Stimulated activated naive B cell treated with anti-CD40 and anti-IgM and Interleukin-4, amounts not matched to agents 10 μg/mL and 1 μg/mL and 100 μg/mL, for 72 hours (primary cell): ENCODE measurements at regions not wholly inside any gene's neighbourhood (a gene's known extent, or its start where the extent isn't known, plus 50 kb on each side); places are given as distances from the start of the nearest gene placed in this dataset.
"Not testable (repeated sequence)": the region's sequence is repeated elsewhere in the genome, so short reads cannot be mapped to it uniquely, and the experiment has no call there.

Source experiments
- ATAC-seq, 2 donors: fragments of 150-1000 bp; cut with Tn5 transposase; replicated peaks; 2 replicates each; pipeline ENCODE4 v1.10.0; 2021; ENCODE audit warnings: moderate library complexity in 1 of 2
- DNase-seq: peaks from one replicate; pipeline ENCODE4 v3.0.0; 2021
- H3K27ac Mint-ChIP-seq: one replicate; pipeline ENCODE4 v1.8.0; 2022; ENCODE audit warnings: mild to moderate bottlenecking, mixed read lengths
- H3K27me3 Mint-ChIP-seq, 2 donors: one replicate each; pipeline ENCODE4 v1.8.0; 2022; ENCODE audit warnings: mixed read lengths in 2 of 2
- H3K36me3 Mint-ChIP-seq, 2 donors: one replicate each; pipeline ENCODE4 v1.8.0; 2022; ENCODE audit warnings: mixed read lengths in 2 of 2, mild to moderate bottlenecking in 1 of 2
- H3K4me1 Mint-ChIP-seq, 2 donors: one replicate each; pipeline ENCODE4 v1.8.0; 2022; ENCODE audit warnings: mixed read lengths in 2 of 2, mild to moderate bottlenecking in 1 of 2
- H3K4me3 Mint-ChIP-seq, 2 donors: one replicate each; pipeline ENCODE4 v1.8.0; 2022; ENCODE audit warnings: mild to moderate bottlenecking in 2 of 2, mixed read lengths in 2 of 2, moderate library complexity in 1 of 2
- H3K9me3 Mint-ChIP-seq, 2 donors: one replicate each; pipeline ENCODE4 v1.8.0; 2022; ENCODE audit warnings: mixed read lengths in 2 of 2, mild to moderate bottlenecking in 1 of 2

GRCh38 chr7:125197731-125198393 is 268.2 kb upstream of the POT1 start:
- ATAC-seq, result no peak
- no peak overlapping the region for H3K4me3 Mint-ChIP-seq
- H3K36me3 Mint-ChIP-seq, result no peaks in the 10 kb centered on the region
- no peak for DNase-seq
- no peak overlapping the region for H3K27ac Mint-ChIP-seq
- H3K9me3 Mint-ChIP-seq, result peaks cover 0 to 2% of the 10 kb centered on the region in 2 donors
- no peaks in the 10 kb centered on the region for H3K4me1 Mint-ChIP-seq
- H3K27me3 Mint-ChIP-seq, result no peaks in the 10 kb centered on the region

GRCh38 chr7:125195156-125195555 is 265.5 kb upstream of the POT1 start:
- no peak overlapping the region for H3K4me3 Mint-ChIP-seq
- no peaks in the 10 kb centered on the region for H3K4me1 Mint-ChIP-seq
- H3K9me3 Mint-ChIP-seq, result peaks cover 0 to 5% of the 10 kb centered on the region in 2 donors
- DNase-seq (no peak), ATAC-seq (no peak)
- H3K27me3 Mint-ChIP-seq, result no peaks in the 10 kb centered on the region
- no peaks in the 10 kb centered on the region for H3K36me3 Mint-ChIP-seq
- no peak overlapping the region for H3K27ac Mint-ChIP-seq

- no peak overlapping the region for H3K27ac Mint-ChIP-seq
- H3K9me3 Mint-ChIP-seq, result peaks cover 0 to 5% of the 10 kb centered on the region in 2 donors
- no peak for ATAC-seq
- DNase-seq, result no peak
- H3K4me1 Mint-ChIP-seq, result no peaks in the 10 kb centered on the region
- no peaks in the 10 kb centered on the region for H3K36me3 Mint-ChIP-seq
- no peak overlapping the region for H3K4me3 Mint-ChIP-seq
- H3K27me3 Mint-ChIP-seq, result no peaks in the 10 kb centered on the region
Observed at GRCh38 chr7:125193263-125193662, 263.6 kb upstream of the POT1 start.

DNA sequence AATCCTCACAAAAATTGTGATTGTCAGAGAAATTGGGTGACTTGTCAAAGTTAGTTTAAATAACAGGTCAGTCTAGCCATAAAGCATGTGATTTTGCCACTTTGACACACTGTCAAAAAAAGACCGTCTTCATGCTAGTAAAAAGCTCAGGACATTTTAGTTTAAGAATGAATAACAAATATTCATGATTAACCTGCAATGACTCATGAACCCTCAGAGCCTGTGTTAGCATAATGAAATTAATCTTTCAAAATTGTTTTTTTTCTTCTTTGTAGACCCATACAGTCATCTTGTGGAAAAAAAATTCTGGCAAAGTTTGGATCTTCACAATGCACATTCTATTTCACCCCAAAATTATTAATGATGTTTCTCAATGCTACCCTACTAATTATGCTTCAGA is 255.2 kb upstream of the POT1 start:
- ATAC-seq (no peak), DNase-seq (no peak)
- no peaks in the 10 kb centered on the region for H3K4me1 Mint-ChIP-seq
- no peaks in the 10 kb centered on the region for H3K36me3 Mint-ChIP-seq
- H3K9me3 Mint-ChIP-seq, result no peaks in the 10 kb centered on the region
- no peak overlapping the region for H3K27ac Mint-ChIP-seq
- no peak overlapping the region for H3K4me3 Mint-ChIP-seq
- no peaks in the 10 kb centered on the region for H3K27me3 Mint-ChIP-seq

DNA sequence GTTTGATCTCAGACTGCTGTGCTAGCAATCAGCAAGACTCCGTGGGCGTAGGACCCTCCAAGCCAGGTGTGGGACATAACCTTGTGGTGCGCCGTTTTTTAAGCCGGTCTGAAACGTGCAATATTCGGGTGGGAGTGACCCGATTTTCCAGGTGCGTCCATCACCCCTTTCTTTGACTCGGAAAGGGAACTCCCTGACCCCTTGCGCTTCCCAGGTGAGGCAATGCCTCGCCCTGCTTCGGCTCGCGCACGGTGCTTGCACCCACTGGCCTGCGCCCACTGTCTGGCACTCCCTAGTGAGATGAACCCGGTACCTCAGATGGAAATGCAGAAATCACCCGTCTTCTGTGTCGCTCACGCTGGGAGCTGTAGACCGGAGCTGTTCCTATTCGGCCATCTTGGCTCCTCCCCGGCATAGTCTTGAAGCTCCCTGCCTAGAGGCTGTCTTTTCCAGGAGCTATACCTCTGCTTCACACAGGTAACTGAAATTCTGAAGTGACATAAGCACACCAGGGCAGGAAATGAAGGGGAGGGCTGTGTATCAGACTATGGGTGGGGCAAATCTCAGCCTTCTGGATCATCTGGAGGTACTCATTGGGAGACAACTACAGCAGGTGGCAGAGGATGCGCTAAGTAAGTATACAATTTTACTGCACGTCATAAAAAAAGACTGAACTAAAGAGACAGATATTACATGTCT is 252.1 kb upstream of the POT1 start:
- not testable (repeated sequence) for H3K4me3 Mint-ChIP-seq, DNase-seq, ATAC-seq, H3K4me1 Mint-ChIP-seq, H3K27ac Mint-ChIP-seq, H3K36me3 Mint-ChIP-seq, H3K27me3 Mint-ChIP-seq, H3K9me3 Mint-ChIP-seq

DNA sequence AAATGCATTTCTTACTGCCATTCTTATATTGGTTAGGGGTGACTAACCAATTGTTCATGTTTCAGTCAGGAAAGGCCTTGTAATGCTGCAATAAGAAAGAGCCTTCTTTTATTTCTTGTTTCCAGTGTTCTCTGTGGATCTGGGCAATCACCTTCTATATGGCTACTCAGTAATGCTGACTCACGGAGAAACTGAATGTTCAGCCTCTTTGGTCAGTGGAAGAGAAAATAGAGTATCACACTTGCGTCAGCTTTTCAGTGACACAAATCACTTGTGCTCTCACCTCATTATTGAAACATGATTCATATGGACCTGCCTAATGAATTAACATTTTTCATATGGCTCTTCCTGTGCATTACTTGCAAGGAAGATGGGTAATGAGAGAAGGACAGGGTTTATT is 243.9 kb upstream of the POT1 start:
- Mint-ChIP-seq H3K4me3 (no peak overlapping the region), H3K27me3 (no peaks in the 10 kb centered on the region), H3K27ac (no peak overlapping the region), H3K9me3 (peaks cover 4 to 6% of the 10 kb centered on the region in 2 donors), H3K36me3 (no peaks in the 10 kb centered on the region), H3K4me1 (no peaks in the 10 kb centered on the region)
- ATAC-seq (no peak), DNase-seq (no peak)

DNA sequence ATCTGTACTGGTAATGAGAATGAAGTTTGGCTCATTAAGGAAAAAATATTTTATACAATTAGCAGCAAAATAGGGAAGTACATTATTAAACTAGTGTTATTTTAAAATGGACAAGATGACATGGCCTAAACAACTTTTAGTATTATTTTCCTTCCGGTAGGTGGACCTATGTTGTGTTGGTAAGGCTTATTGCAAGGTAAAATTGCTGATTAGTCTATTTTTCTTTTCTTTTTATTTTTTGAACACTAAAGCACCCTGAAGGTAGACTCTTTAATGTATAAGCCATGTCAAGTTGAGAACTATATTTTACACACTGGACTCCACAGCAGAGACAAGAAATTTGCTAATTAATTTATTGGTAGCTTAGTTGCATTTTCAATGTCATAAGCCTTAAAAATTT is 239.5 kb upstream of the POT1 start:
- H3K9me3 Mint-ChIP-seq, result no peaks in the 10 kb centered on the region
- H3K36me3 Mint-ChIP-seq, result no peaks in the 10 kb centered on the region
- ATAC-seq (no peak), DNase-seq (no peak)
- no peak overlapping the region for H3K4me3 Mint-ChIP-seq
- no peak overlapping the region for H3K27ac Mint-ChIP-seq
- no peaks in the 10 kb centered on the region for H3K4me1 Mint-ChIP-seq
- H3K27me3 Mint-ChIP-seq, result no peaks in the 10 kb centered on the region

DNA sequence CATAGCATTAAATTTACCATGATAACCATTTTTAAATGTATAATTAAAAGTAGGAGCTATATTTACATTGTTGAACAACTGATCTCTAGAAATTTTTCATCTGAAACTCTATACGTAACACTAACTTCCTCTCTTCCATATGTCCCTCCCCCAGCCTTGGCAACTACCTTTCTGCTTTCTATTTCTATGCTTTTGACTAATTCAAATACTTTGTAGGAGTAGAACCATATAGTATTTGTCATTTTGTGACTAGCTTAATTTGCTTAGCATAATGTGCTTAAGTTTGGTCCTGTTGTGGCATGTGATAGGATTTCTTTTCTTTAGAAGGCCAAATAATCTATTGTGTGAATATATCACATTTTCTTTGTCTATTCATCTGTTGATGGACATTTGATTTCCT is 225.3 kb upstream of the POT1 start:
- Mint-ChIP-seq H3K36me3 (no peaks in the 10 kb centered on the region), H3K27ac (no peak overlapping the region), H3K4me1 (no peaks in the 10 kb centered on the region), H3K9me3 (peaks cover 0 to 2% of the 10 kb centered on the region in 2 donors), H3K4me3 (no peak overlapping the region), H3K27me3 (no peaks in the 10 kb centered on the region)
- ATAC-seq, result no peak
- DNase-seq, result no peak

DNA sequence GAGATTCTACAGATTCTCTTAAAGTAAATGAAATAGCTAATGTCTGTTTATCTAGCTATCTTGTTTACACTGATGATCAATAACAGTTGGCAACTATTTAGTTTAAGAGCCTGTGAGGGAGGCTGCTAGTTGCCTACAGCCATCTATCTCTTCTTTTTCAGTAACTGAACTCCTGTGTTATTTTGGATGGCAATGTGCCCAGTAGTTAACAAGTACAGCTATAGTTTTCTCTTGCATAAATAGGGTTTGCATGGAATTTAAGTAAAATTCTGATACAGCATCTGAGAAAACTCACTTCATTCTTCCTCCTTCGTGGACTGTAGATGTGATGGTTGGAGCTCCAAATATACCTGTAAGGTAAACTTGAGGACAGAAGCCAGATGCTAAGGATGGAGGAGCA is 219.5 kb upstream of the POT1 start:
- Mint-ChIP-seq H3K9me3 (no peaks in the 10 kb centered on the region), H3K4me3 (no peak overlapping the region), H3K4me1 (no peaks in the 10 kb centered on the region), H3K27ac (no peak overlapping the region), H3K36me3 (no peaks in the 10 kb centered on the region), H3K27me3 (no peaks in the 10 kb centered on the region)
- ATAC-seq (no peak), DNase-seq (no peak)

DNA sequence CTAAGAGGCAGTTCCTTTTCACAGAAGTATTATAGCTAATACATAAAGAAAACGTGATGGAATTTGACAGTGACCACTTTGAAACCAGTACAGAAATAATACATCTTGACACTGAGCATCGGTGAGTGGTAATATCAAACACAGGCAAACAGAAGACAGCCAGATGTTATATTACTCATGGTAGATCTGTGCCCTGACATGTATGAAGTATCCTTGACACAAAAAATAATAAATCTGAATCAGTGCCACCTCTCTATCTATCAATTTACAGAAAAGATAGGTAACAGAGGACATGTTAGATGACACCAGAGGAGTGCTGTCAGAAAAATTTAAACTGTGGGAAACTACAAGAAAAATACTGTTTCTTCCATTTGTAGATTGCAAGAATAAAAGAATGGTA is 217.4 kb upstream of the POT1 start:
- ATAC-seq (no peak), DNase-seq (no peak)
- Mint-ChIP-seq H3K36me3 (no peaks in the 10 kb centered on the region), H3K27ac (no peak overlapping the region), H3K4me3 (no peak overlapping the region), H3K4me1 (no peaks in the 10 kb centered on the region), H3K9me3 (no peaks in the 10 kb centered on the region), H3K27me3 (no peaks in the 10 kb centered on the region)

GRCh38 chr7:125136755-125137532 is 207.3 kb upstream of the POT1 start:
- H3K36me3 Mint-ChIP-seq, result no peaks in the 10 kb centered on the region
- no peaks in the 10 kb centered on the region for H3K4me1 Mint-ChIP-seq
- ATAC-seq (no peak), DNase-seq (no peak)
- no peak overlapping the region for H3K4me3 Mint-ChIP-seq
- peaks cover 0 to 2% of the 10 kb centered on the region in 2 donors for H3K9me3 Mint-ChIP-seq
- H3K27me3 Mint-ChIP-seq, result no peaks in the 10 kb centered on the region
- H3K27ac Mint-ChIP-seq, result no peak overlapping the region

- no peaks in the 10 kb centered on the region for H3K27me3 Mint-ChIP-seq
- DNase-seq (no peak), ATAC-seq (no peak)
- peaks cover 0 to 2% of the 10 kb centered on the region in 2 donors for H3K9me3 Mint-ChIP-seq
- no peak overlapping the region for H3K27ac Mint-ChIP-seq
- no peaks in the 10 kb centered on the region for H3K4me1 Mint-ChIP-seq
- H3K36me3 Mint-ChIP-seq, result no peaks in the 10 kb centered on the region
- H3K4me3 Mint-ChIP-seq, result no peak overlapping the region
Observed at GRCh38 chr7:125136341-125136740, 206.7 kb upstream of the POT1 start.

GRCh38 chr7:125130173-125130572 is 200.5 kb upstream of the POT1 start:
- no peak for DNase-seq
- peaks cover 0 to 4% of the 10 kb centered on the region in 2 donors for H3K9me3 Mint-ChIP-seq
- no peaks in the 10 kb centered on the region for H3K36me3 Mint-ChIP-seq
- H3K4me3 Mint-ChIP-seq, result no peak overlapping the region
- H3K27me3 Mint-ChIP-seq, result no peaks in the 10 kb centered on the region
- ATAC-seq, result no peak
- H3K27ac Mint-ChIP-seq, result no peak overlapping the region
- no peaks in the 10 kb centered on the region for H3K4me1 Mint-ChIP-seq

DNA sequence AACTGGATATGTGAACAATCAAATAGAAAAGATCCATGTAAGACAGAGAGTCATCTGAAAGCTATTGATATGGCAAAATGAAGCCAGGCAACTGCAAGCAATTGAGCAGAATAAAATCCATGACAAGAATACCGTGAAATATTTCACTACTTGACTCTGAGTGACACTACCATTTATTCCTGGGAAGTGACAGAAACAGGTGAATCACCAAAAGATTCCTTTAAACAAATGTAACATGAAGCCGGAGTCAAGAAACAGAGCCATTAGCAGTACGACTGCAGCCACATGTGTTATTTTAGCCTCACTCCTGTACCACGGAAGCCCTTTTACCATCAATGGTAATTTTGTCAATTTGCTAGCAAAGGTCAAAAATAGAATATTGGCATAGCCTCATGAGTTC is 197.7 kb upstream of the POT1 start:
- no peak for ATAC-seq
- Mint-ChIP-seq H3K4me3 (no peak overlapping the region), H3K27me3 (no peaks in the 10 kb centered on the region), H3K36me3 (no peaks in the 10 kb centered on the region), H3K27ac (no peak overlapping the region), H3K9me3 (peaks cover 0 to 6% of the 10 kb centered on the region in 2 donors), H3K4me1 (no peaks in the 10 kb centered on the region)
- DNase-seq, result no peak

GRCh38 chr7:125126376-125126775 is 196.8 kb upstream of the POT1 start:
- H3K9me3 Mint-ChIP-seq, result peaks cover 0 to 6% of the 10 kb centered on the region in 2 donors
- H3K36me3 Mint-ChIP-seq, result no peaks in the 10 kb centered on the region
- DNase-seq (no peak), ATAC-seq (no peak)
- no peak overlapping the region for H3K27ac Mint-ChIP-seq
- no peaks in the 10 kb centered on the region for H3K4me1 Mint-ChIP-seq
- no peak overlapping the region for H3K4me3 Mint-ChIP-seq
- H3K27me3 Mint-ChIP-seq, result no peaks in the 10 kb centered on the region
